ENCODE measurements at regions not wholly inside any gene's neighbourhood (a gene's known extent, or its start where the extent isn't known, plus 50 kb on each side); places are given as distances from the start of the nearest gene placed in this dataset.

DNA sequence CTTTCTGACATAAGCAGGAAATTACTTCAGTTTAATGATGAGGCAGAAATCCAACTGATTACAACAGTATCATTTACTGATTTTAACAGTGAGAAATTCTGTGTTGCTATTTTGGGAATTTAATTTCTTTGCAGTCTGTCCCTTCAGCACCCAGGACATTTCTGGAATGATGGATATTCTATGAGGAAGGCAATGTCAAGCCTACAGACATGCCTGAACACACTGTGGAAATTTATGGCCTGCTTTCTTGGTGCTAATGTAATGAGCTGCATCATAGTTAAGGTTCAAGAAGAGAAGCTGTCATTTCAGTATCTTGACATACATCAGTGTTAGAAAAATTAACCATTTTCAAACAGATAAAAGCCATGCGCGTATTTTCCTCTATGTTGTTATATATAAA is 87.7 kb downstream of the SLITRK1 start:
- TF ChIP-seq, protein P1, sequence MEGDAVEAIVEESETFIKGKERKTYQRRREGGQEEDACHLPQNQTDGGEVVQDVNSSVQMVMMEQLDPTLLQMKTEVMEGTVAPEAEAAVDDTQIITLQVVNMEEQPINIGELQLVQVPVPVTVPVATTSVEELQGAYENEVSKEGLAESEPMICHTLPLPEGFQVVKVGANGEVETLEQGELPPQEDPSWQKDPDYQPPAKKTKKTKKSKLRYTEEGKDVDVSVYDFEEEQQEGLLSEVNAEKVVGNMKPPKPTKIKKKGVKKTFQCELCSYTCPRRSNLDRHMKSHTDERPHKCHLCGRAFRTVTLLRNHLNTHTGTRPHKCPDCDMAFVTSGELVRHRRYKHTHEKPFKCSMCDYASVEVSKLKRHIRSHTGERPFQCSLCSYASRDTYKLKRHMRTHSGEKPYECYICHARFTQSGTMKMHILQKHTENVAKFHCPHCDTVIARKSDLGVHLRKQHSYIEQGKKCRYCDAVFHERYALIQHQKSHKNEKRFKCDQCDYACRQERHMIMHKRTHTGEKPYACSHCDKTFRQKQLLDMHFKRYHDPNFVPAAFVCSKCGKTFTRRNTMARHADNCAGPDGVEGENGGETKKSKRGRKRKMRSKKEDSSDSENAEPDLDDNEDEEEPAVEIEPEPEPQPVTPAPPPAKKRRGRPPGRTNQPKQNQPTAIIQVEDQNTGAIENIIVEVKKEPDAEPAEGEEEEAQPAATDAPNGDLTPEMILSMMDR (IDR thresholded peaks at IDR 0.05; ENCODE audit: low read depth, low read length), result no peak
- no peak for TF ChIP-seq MYC (IDR thresholded peaks at IDR 0.05; ENCODE audit: low read depth, low read length)
